Body of pancreas (tissue), 4 donors: ENCODE measurements at regions not wholly inside any gene's neighbourhood (a gene's known extent, or its start where the extent isn't known, plus 50 kb on each side); places are given as distances from the start of the nearest gene placed in this dataset.
"Not testable (repeated sequence)": the region's sequence is repeated elsewhere in the genome, so short reads cannot be mapped to it uniquely, and the experiment has no call there.

Source experiments
- ATAC-seq: fragments of 150-250 bp; one replicate; pipeline ENCODE4 v1.9.1; 2016
- DNase-seq, 4 donors: peaks; one replicate each; pipeline ENCODE4 v3.0.0-alpha.2; 2019
- H3K27ac ChIP-seq, 4 donors: fragments of 200-600 bp; sonication (generic); 1 replicate in 3 of 4; 2 replicates in 1 of 4; pipeline versions ENCODE4 v1.5.1 to v1.6.1; 2016 to 2019; ENCODE audit warnings: mild to moderate bottlenecking in 1 of 4, mixed read lengths in 1 of 4, moderate library complexity in 1 of 4
- H3K27me3 ChIP-seq, 2 donors: fragments of 200-600 bp; sonication (generic); one replicate each; pipeline ENCODE4 v1.6.0; 2016; ENCODE audit warnings: mild to moderate bottlenecking in 1 of 2
- H3K36me3 ChIP-seq, 2 donors: fragments of 200-600 bp; sonication (generic); replicated peaks in 1 of 2; 2 replicates each; pipeline ENCODE4 v1.5.1; 2016; ENCODE audit warnings: low read depth in 2 of 2; ENCODE audit not compliant: insufficient read depth in 1 of 2
- H3K4me1 ChIP-seq: fragments of 200-600 bp; sonication (generic); one replicate; pipeline ENCODE4 v1.6.0; 2016
- H3K4me3 ChIP-seq, 2 donors: fragments of 200-600 bp; sonication (generic); 1 replicate in 1 of 2; 2 replicates in 1 of 2; pipeline ENCODE4 v1.5.1; 2016 to 2019
- H3K9me3 ChIP-seq, 3 donors: fragments of 200-600 bp; sonication (generic); 1 replicate in 2 of 3; 2 replicates in 1 of 3; pipeline ENCODE4 v1.5.1; 2016
- POLR2A ChIP-seq, 3 donors: fragments of 450-650 bp; IDR thresholded peaks; one replicate each; pipeline ENCODE4 v1.6.1; 2016; ENCODE audit warnings: antibody characterized with exemption in 3 of 3, mild to moderate bottlenecking in 2 of 3
- WGBS, 2 donors: methylation state at CpG; one replicate each; pipeline ENCODE4 v1.1.5; 2017; 5-methylcytosine and 5-hydroxymethylcytosine counted together
- intact Hi-C: fragments of 100-400 bp; cut with DNase I; formaldehyde crosslinking; loops from one replicate; pipeline ENCODE4 v1.15.1; 2023
- TF ChIP-seq, protein P1 (sequence below), 7 experiments: fragments of 450-650 bp in 4 of 7; fragments of 200-600 bp in 3 of 7; sonication (generic) in 3 of 7; IDR thresholded peaks; one replicate each; pipeline ENCODE4 v1.5.1; 2016 to 2019; ENCODE audit warnings: antibody characterized with exemption in 7 of 7

DNA sequence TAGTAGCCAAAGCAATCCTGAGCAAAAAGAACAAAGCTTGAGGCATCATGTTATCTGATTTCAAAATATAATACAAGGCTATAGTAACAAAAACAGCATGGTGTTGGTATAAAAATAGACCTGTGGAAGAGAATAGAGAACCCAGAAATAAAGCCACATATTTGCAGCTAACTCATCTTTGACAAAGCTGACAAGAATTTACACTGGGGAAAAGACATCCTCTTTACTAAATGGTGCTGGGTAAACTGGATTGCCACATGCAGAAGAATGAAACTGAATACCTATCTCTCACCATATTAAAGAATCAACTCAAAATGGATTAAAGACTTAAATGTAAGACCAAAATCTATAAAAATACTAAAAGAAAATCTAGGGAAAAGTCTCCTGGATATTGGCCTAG lies 59.5 kb upstream of the CD55 start:
- ATAC-seq: no peak
- Histone ChIP-seq H3K36me3 (no peaks in the 10 kb centered on the region), H3K27ac (no peak overlapping the region), H3K9me3 (no peaks in the 10 kb centered on the region), H3K27me3 (no peaks in the 10 kb centered on the region), H3K4me1 (peaks cover 3% of the 10 kb centered on the region), H3K4me3 (no peak overlapping the region)
- no peak for DNase-seq
- intact Hi-C loops: no loop called here
- no peak for TF ChIP-seq POLR2A (IDR thresholded peaks at IDR 0.05)
- TF ChIP-seq, protein P1, sequence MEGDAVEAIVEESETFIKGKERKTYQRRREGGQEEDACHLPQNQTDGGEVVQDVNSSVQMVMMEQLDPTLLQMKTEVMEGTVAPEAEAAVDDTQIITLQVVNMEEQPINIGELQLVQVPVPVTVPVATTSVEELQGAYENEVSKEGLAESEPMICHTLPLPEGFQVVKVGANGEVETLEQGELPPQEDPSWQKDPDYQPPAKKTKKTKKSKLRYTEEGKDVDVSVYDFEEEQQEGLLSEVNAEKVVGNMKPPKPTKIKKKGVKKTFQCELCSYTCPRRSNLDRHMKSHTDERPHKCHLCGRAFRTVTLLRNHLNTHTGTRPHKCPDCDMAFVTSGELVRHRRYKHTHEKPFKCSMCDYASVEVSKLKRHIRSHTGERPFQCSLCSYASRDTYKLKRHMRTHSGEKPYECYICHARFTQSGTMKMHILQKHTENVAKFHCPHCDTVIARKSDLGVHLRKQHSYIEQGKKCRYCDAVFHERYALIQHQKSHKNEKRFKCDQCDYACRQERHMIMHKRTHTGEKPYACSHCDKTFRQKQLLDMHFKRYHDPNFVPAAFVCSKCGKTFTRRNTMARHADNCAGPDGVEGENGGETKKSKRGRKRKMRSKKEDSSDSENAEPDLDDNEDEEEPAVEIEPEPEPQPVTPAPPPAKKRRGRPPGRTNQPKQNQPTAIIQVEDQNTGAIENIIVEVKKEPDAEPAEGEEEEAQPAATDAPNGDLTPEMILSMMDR (IDR thresholded peaks at IDR 0.05): no peak

DNA sequence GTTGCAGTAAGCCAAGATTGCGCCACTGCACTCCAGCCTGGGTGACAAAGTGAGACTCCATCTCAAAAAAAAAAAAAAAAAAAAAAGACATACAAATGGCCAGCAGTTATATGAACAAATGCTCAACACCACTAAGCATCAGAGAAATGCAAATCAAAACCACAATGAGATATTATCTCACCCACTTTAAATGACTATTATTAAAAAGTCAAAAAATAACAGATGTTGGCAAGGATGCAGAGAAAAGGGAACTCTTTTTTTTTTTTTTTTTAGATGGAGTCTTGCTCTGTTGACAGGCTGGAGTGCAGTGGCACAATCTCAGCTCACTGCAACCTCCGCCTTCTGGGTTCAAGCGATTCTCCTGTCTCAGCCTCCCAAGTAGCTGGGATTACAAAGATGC lies 58.6 kb upstream of the CD55 start:
- intact Hi-C loops, H3K4me1 ChIP-seq, H3K4me3 ChIP-seq, H3K36me3 ChIP-seq, DNase-seq, H3K27me3 ChIP-seq, H3K9me3 ChIP-seq, ATAC-seq, H3K27ac ChIP-seq: not testable (repeated sequence)
- WGBS, 2 donors: 93 to 96% methylated on average over 3 of the region's 3 CpGs

DNA sequence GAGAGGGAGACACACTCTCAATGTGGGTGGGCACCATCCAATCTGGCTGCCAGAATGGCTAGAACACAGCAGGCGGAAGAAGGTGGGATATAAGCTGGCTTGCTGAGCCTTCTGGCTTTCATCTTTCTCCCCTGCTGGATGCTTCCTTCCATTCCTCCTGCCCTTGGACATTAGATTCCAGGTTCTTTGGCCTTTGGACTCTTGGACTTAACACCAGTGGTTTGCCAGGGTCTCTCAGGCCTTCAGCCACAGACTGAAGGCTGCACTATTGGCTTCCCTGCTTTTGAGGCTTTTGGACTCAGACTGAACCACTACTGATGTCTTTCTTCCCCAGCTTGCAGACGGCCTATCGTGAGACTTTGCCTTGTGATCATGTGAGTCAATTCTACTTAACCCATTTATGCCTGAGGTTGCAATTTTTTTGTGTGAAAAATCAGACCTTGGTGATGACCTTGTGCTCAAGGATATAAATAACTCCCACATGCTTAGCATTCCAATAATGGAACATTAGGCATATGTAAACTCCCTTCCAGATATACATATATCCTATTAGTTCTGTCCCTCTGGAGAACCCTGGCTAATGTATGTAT lies 56.7 kb upstream of the CD55 start:
- no peaks in the 10 kb centered on the region for H3K36me3 ChIP-seq
- peaks cover 3% of the 10 kb centered on the region for H3K4me1 ChIP-seq
- 42 to 49% methylated on average over 3 of the region's 3 CpGs for WGBS, 2 donors
- DNase-seq: no peak
- H3K4me3 ChIP-seq: no peak overlapping the region
- no peaks in the 10 kb centered on the region for H3K9me3 ChIP-seq
- intact Hi-C loops: no loop called here
- no peak for ATAC-seq
- TF ChIP-seq, protein P1 (IDR thresholded peaks at IDR 0.05): no peak
- TF ChIP-seq POLR2A (IDR thresholded peaks at IDR 0.05): no peak
- no peaks in the 10 kb centered on the region for H3K27me3 ChIP-seq
- no peak overlapping the region for H3K27ac ChIP-seq

DNA sequence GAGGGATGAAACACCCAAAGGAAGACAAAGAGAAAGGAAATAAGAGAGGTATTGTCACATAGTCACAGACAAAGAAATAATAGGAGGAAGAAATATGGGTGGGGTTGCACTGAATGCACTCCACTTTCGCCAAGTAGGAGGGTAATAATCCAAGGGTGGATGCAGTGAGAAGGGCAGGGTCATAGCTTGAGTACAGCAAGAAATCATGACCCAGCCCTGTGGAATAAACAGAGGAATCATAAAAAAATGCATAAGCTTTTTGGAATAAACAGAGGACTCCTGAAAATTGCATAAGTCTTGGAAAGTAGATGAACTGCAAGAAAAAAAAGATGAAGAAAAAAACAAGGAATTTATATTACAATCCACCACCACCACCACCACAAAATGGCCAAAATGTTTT lies 53.1 kb upstream of the CD55 start:
- no peak overlapping the region for H3K4me3 ChIP-seq
- WGBS, 2 donors: 92 to 94% methylated on average over 1 of the region's 1 CpG

GRCh38 chr1:207268753-207269511 lies 52.5 kb upstream of the CD55 start:
- H3K9me3 ChIP-seq: no peaks in the 10 kb centered on the region
- intact Hi-C loops: no loop called here
- H3K27ac ChIP-seq: no peak overlapping the region
- H3K36me3 ChIP-seq: no peaks in the 10 kb centered on the region
- no peaks in the 10 kb centered on the region for H3K27me3 ChIP-seq
- TF ChIP-seq POLR2A (IDR thresholded peaks at IDR 0.05): no peak
- TF ChIP-seq, protein P1 (IDR thresholded peaks at IDR 0.05): no peak
- ATAC-seq: no peak
- DNase-seq: no peak
- no peak overlapping the region for H3K4me3 ChIP-seq
- WGBS, 2 donors: 78 to 80% methylated on average over 5 of the region's 5 CpGs
- peaks cover 3% of the 10 kb centered on the region for H3K4me1 ChIP-seq

More for the DNA sequence above, 53.1 kb upstream of the CD55 start:
- H3K27me3 ChIP-seq: no peaks in the 10 kb centered on the region
- TF ChIP-seq POLR2A (IDR thresholded peaks at IDR 0.05): no peak
- TF ChIP-seq, protein P1 (IDR thresholded peaks at IDR 0.05): no peak
- intact Hi-C loops: no loop called here
- H3K9me3 ChIP-seq: no peaks in the 10 kb centered on the region
- DNase-seq (no peak), ATAC-seq (no peak)
- H3K36me3 ChIP-seq: no peaks in the 10 kb centered on the region
- H3K4me1 ChIP-seq: peaks cover 3% of the 10 kb centered on the region
- H3K27ac ChIP-seq: no peak overlapping the region
